ENCODE measurements at regions not wholly inside any gene's neighbourhood (a gene's known extent, or its start where the extent isn't known, plus 50 kb on each side); places are given as distances from the start of the nearest gene placed in this dataset.
A peak's percentile ranks its signal among the peaks of the same experiment; 100 is the strongest.

DNA sequence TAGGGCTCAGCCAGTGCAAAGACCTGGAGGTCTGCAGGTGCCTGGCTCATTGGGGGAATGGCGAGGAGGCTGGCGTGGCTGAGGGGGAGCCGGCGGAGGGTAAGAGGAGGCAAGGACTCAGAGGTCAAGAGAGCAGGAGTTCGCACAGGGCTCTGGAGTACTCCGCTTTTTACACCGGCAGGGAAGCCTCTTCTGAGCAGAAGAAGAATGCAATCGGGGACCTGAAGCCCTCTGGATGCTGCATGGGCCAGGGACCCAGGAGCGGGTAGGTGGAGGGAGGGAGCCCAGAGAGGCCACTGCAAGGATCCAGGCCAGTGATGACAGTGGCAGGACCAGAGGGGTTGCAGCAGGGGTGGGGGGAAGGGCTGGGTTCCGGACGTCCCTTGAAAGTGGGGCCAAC lies 70.4 kb upstream of the TAMM41 start:
- no peak for DNase-seq (ENCODE audit: low spot score)

GRCh38 chr3:11919390-11919789 lies 72.7 kb upstream of the TAMM41 start:
- no peak for DNase-seq (ENCODE audit: low spot score)

DNA sequence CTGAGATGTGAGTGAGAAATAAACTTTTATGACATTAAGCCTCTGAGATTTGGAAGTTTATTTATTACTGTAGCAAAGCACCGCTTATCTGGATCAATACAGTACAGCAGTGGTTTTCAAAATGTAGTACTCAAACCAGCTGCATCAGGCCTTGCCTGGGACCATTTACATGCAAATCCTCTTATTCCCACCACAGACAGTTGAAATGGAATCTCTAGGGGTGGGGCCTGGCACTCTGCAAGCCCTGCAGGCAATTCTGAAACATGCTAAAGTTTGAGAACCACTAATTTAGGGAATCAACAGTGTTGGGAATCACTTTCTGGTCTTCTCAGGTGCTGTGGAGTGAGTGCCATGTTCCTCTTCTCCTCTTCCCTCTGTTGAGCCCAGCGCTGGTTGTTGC lies 77.8 kb upstream of the TAMM41 start:
- DNase-seq (ENCODE audit: low spot score): no peak

GRCh38 chr3:11928381-11928780 lies 75.8 kb upstream of the SYN2 start:
- DNase-seq (ENCODE audit: low spot score): no peak

- no peak for DNase-seq (ENCODE audit: low spot score)
Observed at GRCh38 chr3:11929531-11929930, 74.7 kb upstream of the SYN2 start.

DNA sequence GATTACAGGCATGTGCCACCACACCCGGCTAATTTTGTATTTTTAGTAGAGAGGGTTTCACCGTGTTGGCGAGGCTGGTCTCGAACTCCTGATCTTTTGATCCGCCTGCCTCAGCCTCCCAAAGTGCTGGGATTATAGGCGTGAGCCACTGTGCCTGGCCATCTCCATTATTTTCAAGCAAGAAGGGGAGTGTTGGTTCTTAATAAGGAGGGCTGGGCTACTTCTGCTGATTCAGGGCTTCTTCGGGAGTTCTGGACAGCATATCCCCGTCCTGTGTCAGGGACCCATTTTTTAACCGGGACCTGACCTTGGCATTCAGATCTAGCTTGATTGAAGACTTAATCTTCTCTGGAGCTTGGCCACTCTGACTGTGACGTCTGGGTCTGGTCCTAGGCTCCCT lies 74.1 kb upstream of the SYN2 start:
- no peak for DNase-seq (ENCODE audit: low spot score)

GRCh38 chr3:11932636-11933035 lies 71.6 kb upstream of the SYN2 start:
- DNase-seq (ENCODE audit: low spot score): no peak

GRCh38 chr3:11933529-11933928 lies 70.7 kb upstream of the SYN2 start:
- no peak for DNase-seq (ENCODE audit: low spot score)

GRCh38 chr3:11944052-11944673 lies 60.0 kb upstream of the SYN2 start:
- peak; percentile 1 for DNase-seq (ENCODE audit: low spot score)

DNA sequence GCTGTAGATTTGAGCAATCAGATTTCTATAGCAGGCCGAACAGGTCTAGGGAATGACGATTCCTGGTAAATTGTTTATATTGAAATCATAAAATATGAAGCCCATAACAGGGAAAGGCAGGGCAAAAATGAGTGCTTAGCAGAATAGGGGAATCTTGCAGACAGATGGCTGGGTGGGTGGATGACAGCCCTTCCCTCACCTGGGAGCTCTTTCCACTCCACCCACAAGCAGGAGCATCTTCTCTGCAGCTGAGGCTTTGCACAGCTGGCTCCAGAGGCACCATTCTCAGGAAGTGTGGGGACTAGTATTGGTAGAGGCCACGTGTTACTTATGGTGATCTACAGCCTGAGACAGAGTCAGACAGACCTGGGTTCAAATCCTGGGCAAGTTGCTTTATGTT lies 55.9 kb upstream of the SYN2 start:
- no peak for DNase-seq (ENCODE audit: low spot score)

DNA sequence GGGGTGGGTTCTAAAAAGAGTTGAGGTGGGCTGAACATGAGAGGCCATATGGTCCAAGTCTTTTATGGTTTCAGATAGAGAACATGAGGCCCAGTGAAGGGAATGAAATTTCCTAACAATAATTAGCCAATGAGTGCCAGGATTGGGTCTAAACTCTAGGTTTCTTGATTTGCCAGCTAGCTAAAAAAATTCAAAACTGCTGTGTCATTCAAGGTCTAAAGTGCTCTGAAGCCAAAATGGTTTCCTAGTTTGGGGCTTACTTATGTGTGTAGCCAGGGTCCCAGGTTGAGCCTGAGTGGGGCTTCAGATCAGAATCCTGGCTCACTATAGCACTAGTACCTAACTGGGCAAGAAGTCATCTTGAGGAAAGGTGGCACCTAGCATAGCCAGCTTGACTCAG lies 55.3 kb upstream of the SYN2 start:
- no peak for DNase-seq (ENCODE audit: low spot score)

GRCh38 chr3:11949351-11949750 lies 54.8 kb upstream of the SYN2 start:
- DNase-seq (ENCODE audit: low spot score): no peak

DNA sequence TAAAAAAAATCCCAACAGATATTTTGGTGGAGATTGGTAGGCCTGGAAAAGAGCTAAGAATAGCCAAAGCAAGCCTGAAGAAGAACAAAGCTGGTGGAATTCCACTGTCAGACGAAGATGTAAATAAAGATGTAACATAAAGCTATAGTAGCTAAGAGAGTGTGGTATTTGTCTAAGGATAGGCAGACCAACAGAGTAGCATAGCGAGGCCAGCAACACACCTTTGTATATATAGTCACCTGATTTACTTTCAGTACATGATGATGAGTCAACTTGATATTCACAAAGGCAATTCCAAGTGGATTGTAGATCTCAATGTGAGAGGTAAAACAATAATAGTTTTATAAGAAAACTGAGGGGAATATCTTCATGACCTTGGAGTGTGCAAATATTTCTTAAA lies 53.6 kb upstream of the SYN2 start:
- no peak for DNase-seq (ENCODE audit: low spot score)

- no peak for DNase-seq (ENCODE audit: low spot score)
Observed at GRCh38 chr3:11953350-11953749, 50.8 kb upstream of the SYN2 start.

- DNase-seq (ENCODE audit: low spot score): no peak
Observed at GRCh38 chr3:11953778-11954177, 50.4 kb upstream of the SYN2 start.

DNA sequence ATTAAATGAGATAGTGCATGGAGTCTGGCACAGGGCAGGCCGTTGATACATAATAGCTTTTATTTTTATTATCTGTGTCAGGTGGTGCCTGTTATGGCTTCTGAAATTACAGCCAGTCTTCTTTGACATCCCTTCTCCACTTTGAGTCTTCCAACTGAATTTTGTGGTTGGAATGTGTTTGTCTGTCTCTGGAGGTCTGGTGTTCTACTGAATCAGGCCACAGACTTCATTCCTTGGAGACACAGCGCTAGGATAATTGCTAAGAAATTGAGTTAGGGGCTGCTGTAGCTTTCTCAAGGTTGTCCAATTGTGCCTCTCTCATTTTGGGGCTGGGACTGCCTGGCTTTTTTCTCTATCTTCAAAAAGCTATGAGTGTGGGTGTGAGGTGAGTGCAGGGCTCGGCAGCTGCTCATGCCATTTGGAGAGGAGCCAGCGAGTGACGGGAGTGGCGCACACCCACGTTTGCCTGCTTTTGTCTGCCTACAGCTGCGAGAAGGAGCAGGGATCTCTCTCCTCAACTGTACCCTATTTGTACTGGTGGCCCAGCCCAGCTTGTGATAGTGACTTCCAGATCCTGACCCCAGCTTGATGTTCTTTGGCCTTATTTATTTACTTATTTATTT lies 49.8 kb upstream of the SYN2 start:
- DNase-seq (ENCODE audit: low spot score): no peak
